GM23338 (cell line): ENCODE measurements at regions not wholly inside any gene's neighbourhood (a gene's known extent, or its start where the extent isn't known, plus 50 kb on each side); places are given as distances from the start of the nearest gene placed in this dataset.

Source experiments
- ATAC-seq: fragments of 200-7000 bp; cut with Tn5 transposase; 3 replicates; pipeline ENCODE4 v1.9.1; 2020
- DNase-seq: peaks from one replicate; pipeline ENCODE4 v3.0.0-alpha.2; 2015; ENCODE audit warnings: low spot score
- H2AFZ ChIP-seq: fragments of 200-600 bp; sonication (generic); 2 replicates; pipeline ENCODE4 v1.8.0; 2016; ENCODE audit warnings: antibody characterized with exemption, mild to moderate bottlenecking, moderate library complexity
- H3F3A ChIP-seq: fragments of 200-600 bp; sonication (generic); replicated peaks from 2 replicates; pipeline ENCODE4 v1.8.0; 2017; ENCODE audit warnings: antibody characterized with exemption, mixed run types, low read depth
- H3K27ac ChIP-seq: fragments of 200-600 bp; sonication (generic); 2 replicates; pipeline ENCODE4 v1.6.1; 2016; ENCODE audit warnings: low read depth
- H3K27me3 ChIP-seq: fragments of 200-600 bp; sonication (generic); 2 replicates; pipeline ENCODE4 v1.8.0; 2016; ENCODE audit warnings: mild to moderate bottlenecking, mixed run types, moderate library complexity; ENCODE audit not compliant: insufficient read depth
- H3K36me3 ChIP-seq: fragments of 200-600 bp; sonication (generic); 2 replicates; pipeline ENCODE4 v1.8.0; 2016; ENCODE audit warnings: mild to moderate bottlenecking; ENCODE audit not compliant: insufficient read depth
- H3K4me1 ChIP-seq: fragments of 200-600 bp; sonication (generic); 2 replicates; pipeline ENCODE4 v1.8.0; 2016; ENCODE audit warnings: mild to moderate bottlenecking, moderate library complexity; ENCODE audit not compliant: insufficient read depth
- H3K4me2 ChIP-seq: fragments of 200-600 bp; sonication (generic); 2 replicates; pipeline ENCODE4 v1.7.1; 2017; ENCODE audit warnings: mixed run types
- H3K4me3 ChIP-seq: fragments of 200-600 bp; sonication (generic); 2 replicates; pipeline ENCODE4 v1.6.1; 2016; ENCODE audit warnings: mixed run types
- H3K79me2 ChIP-seq: fragments of 200-600 bp; sonication (generic); replicated peaks from 2 replicates; pipeline ENCODE4 v1.8.0; 2017; ENCODE audit warnings: mild to moderate bottlenecking; ENCODE audit not compliant: insufficient read depth
- H3K9me2 ChIP-seq: fragments of 200-600 bp; sonication (generic); 2 replicates; pipeline ENCODE4 v1.8.0; 2017; ENCODE audit not compliant: insufficient read depth
- H4K20me1 ChIP-seq: fragments of 200-600 bp; sonication (generic); replicated peaks from 2 replicates; pipeline ENCODE4 v1.8.0; 2017; ENCODE audit warnings: mild to moderate bottlenecking; ENCODE audit not compliant: insufficient read depth
- H3K27ac Mint-ChIP-seq: 2 replicates; pipeline ENCODE4 v1.8.0; 2020; ENCODE audit warnings: inconsistent platforms, mild to moderate bottlenecking, moderate library complexity, mixed read lengths
- H3K27me3 Mint-ChIP-seq: 3 replicates; pipeline ENCODE4 v1.8.0; 2022; ENCODE audit warnings: low read depth, mild to moderate bottlenecking, moderate library complexity, mixed read lengths, inconsistent platforms; ENCODE audit not compliant: insufficient read depth, poor library complexity
- H3K36me3 Mint-ChIP-seq: 3 replicates; pipeline ENCODE4 v1.8.0; 2021; ENCODE audit warnings: low read depth, mild to moderate bottlenecking, inconsistent platforms, moderate library complexity, mixed read lengths
- H3K4me1 Mint-ChIP-seq: 3 replicates; pipeline ENCODE4 v1.8.0; 2020; ENCODE audit warnings: mild to moderate bottlenecking, inconsistent platforms, mixed read lengths
- H3K4me3 Mint-ChIP-seq: 3 replicates; pipeline ENCODE4 v1.8.0; 2021; ENCODE audit warnings: moderate library complexity, mild to moderate bottlenecking, inconsistent platforms, mixed read lengths
- H3K9me3 Mint-ChIP-seq: 3 replicates; pipeline ENCODE4 v1.8.0; 2020; ENCODE audit warnings: moderate library complexity, mild to moderate bottlenecking, inconsistent platforms, mixed read lengths
- CREB1 ChIP-seq: fragments of 250-450 bp; sonication (Bioruptor Pico); IDR thresholded peaks from 2 replicates; pipeline ENCODE4 v1.5.0; 2020; ENCODE audit warnings: low read depth, mild to moderate bottlenecking, moderate library complexity
- CTCF ChIP-seq, 2 experiments: fragments of 200-600 bp in 1 of 2; sonication (generic) in 1 of 2; conservative IDR thresholded peaks; 2 replicates each; pipeline versions ENCODE4 v1.5.1 to v1.6.1; 2016 to 2017; ENCODE audit warnings: antibody characterized with exemption in 2 of 2, low read depth in 2 of 2, mild to moderate bottlenecking in 2 of 2, moderate library complexity in 1 of 2
- JUNB ChIP-seq: IDR thresholded peaks from one replicate; pipeline ENCODE4 v1.6.1; 2016; ENCODE audit warnings: antibody characterized with exemption; ENCODE audit not compliant: unreplicated experiment
- NANOG ChIP-seq: IDR thresholded peaks from 2 replicates; pipeline ENCODE4 v1.6.1; 2016; ENCODE audit warnings: antibody characterized with exemption, borderline replicate concordance
- POLR2AphosphoS5 ChIP-seq: IDR thresholded peaks from 2 replicates; pipeline ENCODE4 v1.6.1; 2016; ENCODE audit warnings: antibody characterized with exemption, low read depth
- REST ChIP-seq: IDR thresholded peaks from one replicate; pipeline ENCODE4 v1.6.1; 2018; ENCODE audit warnings: antibody characterized with exemption; ENCODE audit not compliant: unreplicated experiment
- STAT1 ChIP-seq: IDR thresholded peaks from one replicate; pipeline ENCODE4 v1.6.1; 2016; ENCODE audit warnings: antibody characterized with exemption; ENCODE audit not compliant: unreplicated experiment
- TF ChIP-seq, protein P1 (sequence below): IDR thresholded peaks from 2 replicates; pipeline ENCODE4 v1.6.1; 2016; ENCODE audit warnings: antibody characterized with exemption

DNA sequence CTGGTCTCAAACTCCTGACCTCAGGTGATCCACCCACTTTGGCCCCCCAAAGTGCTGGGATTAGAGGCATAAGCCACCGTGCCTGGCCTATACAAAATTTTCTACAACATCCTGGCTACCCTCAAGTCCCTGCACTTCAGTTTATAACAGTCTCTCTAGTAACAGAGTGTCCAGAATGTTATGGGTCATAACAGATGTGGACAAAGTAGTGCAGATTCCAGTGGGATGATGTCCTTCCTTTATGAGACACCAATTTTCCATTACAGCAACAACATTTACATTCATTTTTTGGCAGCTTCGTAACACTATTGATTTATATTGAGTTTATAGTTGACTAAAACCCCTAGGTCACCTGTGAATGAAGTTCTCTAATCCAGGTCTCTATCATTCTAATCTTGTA lies 429.4 kb upstream of the PTBP2 start:
- Mint-ChIP-seq H3K4me1 (peaks cover 17% of the 10 kb centered on the region), H3K9me3 (peaks cover 16% of the 10 kb centered on the region), H3K4me3 (no peak overlapping the region), H3K27ac (no peak overlapping the region), H3K27me3 (peaks cover 3% of the 10 kb centered on the region), H3K36me3 (peaks cover 13% of the 10 kb centered on the region)
- no peak overlapping the region for H3K4me2 ChIP-seq
- ATAC-seq, result no peak
- H3K4me3 ChIP-seq, result no peak overlapping the region
- H3K36me3 ChIP-seq, result no peaks in the 10 kb centered on the region
- H3F3A ChIP-seq, result no peaks in the 10 kb centered on the region
- H3K79me2 ChIP-seq, result no peaks in the 10 kb centered on the region
- no peak overlapping the region for H2AFZ ChIP-seq
- TF ChIP-seq POLR2AphosphoS5, result no peak
- no peak for TF ChIP-seq NANOG
- TF ChIP-seq CTCF (conservative IDR thresholded peaks at IDR 0.05; ENCODE audit: low read depth in 2 of 2), result no peak
- TF ChIP-seq REST, result no peak
- TF ChIP-seq, protein P1, sequence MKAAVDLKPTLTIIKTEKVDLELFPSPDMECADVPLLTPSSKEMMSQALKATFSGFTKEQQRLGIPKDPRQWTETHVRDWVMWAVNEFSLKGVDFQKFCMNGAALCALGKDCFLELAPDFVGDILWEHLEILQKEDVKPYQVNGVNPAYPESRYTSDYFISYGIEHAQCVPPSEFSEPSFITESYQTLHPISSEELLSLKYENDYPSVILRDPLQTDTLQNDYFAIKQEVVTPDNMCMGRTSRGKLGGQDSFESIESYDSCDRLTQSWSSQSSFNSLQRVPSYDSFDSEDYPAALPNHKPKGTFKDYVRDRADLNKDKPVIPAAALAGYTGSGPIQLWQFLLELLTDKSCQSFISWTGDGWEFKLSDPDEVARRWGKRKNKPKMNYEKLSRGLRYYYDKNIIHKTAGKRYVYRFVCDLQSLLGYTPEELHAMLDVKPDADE, result no peak
- DNase-seq, result no peak
- H3K4me1 ChIP-seq, result no peaks in the 10 kb centered on the region; the same call in 1 of the 2 replicates
- H3K9me2 ChIP-seq, result peaks cover 13% of the 10 kb centered on the region
- no peaks in the 10 kb centered on the region for H4K20me1 ChIP-seq
- H3K27me3 ChIP-seq, result no peaks in the 10 kb centered on the region
- H3K27ac ChIP-seq, result no peak overlapping the region

DNA sequence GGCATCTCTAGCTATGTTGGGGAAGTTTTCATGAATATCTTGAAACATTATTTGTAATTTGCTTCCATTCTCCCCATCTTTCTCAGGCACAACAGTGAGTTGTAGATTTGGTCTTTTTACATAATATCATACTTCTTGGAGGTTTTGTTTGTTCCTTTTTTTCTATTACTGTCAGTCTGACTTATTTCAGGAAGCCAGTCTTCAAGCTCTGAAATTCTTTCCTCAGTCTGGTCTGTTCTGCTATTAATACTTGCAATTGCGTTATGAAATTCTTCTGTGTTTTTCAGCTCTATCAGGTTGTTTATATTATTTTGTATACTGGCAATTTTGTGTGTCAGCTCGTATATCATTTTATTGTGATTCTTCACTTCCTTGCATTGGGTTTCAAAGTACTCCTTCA lies 424.6 kb upstream of the PTBP2 start:
- no peak overlapping the region for H3K27ac ChIP-seq
- no peaks in the 10 kb centered on the region for H3F3A ChIP-seq
- Mint-ChIP-seq H3K36me3 (no peaks in the 10 kb centered on the region), H3K4me1 (no peaks in the 10 kb centered on the region), H3K27me3 (peaks cover under 1% of the 10 kb centered on the region), H3K9me3 (no peaks in the 10 kb centered on the region; the same call in 1 of the 3 replicates), H3K4me3 (no peak overlapping the region), H3K27ac (no peak overlapping the region)
- H3K4me3 ChIP-seq, result no peak overlapping the region
- ATAC-seq, result no peak
- no peaks in the 10 kb centered on the region for H4K20me1 ChIP-seq
- no peak overlapping the region for H2AFZ ChIP-seq
- DNase-seq, result no peak
- H3K79me2 ChIP-seq, result no peaks in the 10 kb centered on the region
- TF ChIP-seq CREB1 (no peak), STAT1 (no peak), REST (no peak), JUNB (no peak), POLR2AphosphoS5 (no peak)
- TF ChIP-seq, protein P1, result no peak
- H3K36me3 ChIP-seq, result no peaks in the 10 kb centered on the region
- H3K9me2 ChIP-seq, result no peaks in the 10 kb centered on the region; the same call in 1 of the 2 replicates
- H3K4me1 ChIP-seq, result no peaks in the 10 kb centered on the region
- H3K4me2 ChIP-seq, result no peak overlapping the region
- no peaks in the 10 kb centered on the region for H3K27me3 ChIP-seq
